ENCODE measurements at regions not wholly inside any gene's neighbourhood (a gene's known extent, or its start where the extent isn't known, plus 50 kb on each side); places are given as distances from the start of the nearest gene placed in this dataset.

GRCh38 chr1:243974451-243975292 lies 76.4 kb upstream of the ZBTB18 start:
- DNase-seq: no peak
- Histone ChIP-seq H3K4me3 (no peak overlapping the region), H3K27me3 (no peaks in the 10 kb centered on the region), H3K4me1 (replicated peaks in 1 of 2) (no peaks in the 10 kb centered on the region), H3K9me3 (replicated peaks in 1 of 3) (no peaks in the 10 kb centered on the region), H3K27ac (no peak overlapping the region), H3K36me3 (replicated peaks in 1 of 2) (no peaks in the 10 kb centered on the region)
- no peak for TF ChIP-seq POLR2A (IDR thresholded peaks at IDR 0.05)
- no peak for TF ChIP-seq CTCF (IDR thresholded peaks at IDR 0.05)
- intact Hi-C loops (cut with DNase I): no loop called here
- 52 to 79% (median 69%) methylated on average over 10 of the region's 10 CpGs for WGBS, 4 donors

GRCh38 chr1:243973169-243973568 lies 77.9 kb upstream of the ZBTB18 start:
- no peaks in the 10 kb centered on the region for H3K36me3 ChIP-seq (replicated peaks in 1 of 2)
- intact Hi-C loops (cut with DNase I): no loop called here
- no peaks in the 10 kb centered on the region for H3K9me3 ChIP-seq (replicated peaks in 1 of 3)
- WGBS, 4 donors: 85 to 87% (median 85%) methylated on average over 4 of the region's 4 CpGs
- H3K4me1 ChIP-seq (replicated peaks in 1 of 2): no peaks in the 10 kb centered on the region
- TF ChIP-seq CTCF (IDR thresholded peaks at IDR 0.05): no peak
- TF ChIP-seq POLR2A (IDR thresholded peaks at IDR 0.05): no peak
- H3K4me3 ChIP-seq: no peak overlapping the region
- no peaks in the 10 kb centered on the region for H3K27me3 ChIP-seq
- no peak overlapping the region for H3K27ac ChIP-seq
- DNase-seq: no peak

GRCh38 chr1:243970077-243970476 lies 81.0 kb upstream of the ZBTB18 start:
- Histone ChIP-seq H3K36me3 (replicated peaks in 1 of 2) (no peaks in the 10 kb centered on the region), H3K4me1 (replicated peaks in 1 of 2) (no peaks in the 10 kb centered on the region), H3K27me3 (no peaks in the 10 kb centered on the region), H3K9me3 (replicated peaks in 1 of 3) (no peaks in the 10 kb centered on the region), H3K27ac (no peak overlapping the region), H3K4me3 (no peak overlapping the region)
- intact Hi-C loops (cut with DNase I): no loop called here
- DNase-seq: no peak
- WGBS, 4 donors: 53 to 71% (median 68%) methylated on average over 2 of the region's 2 CpGs
- no peak for TF ChIP-seq POLR2A (IDR thresholded peaks at IDR 0.05)
- TF ChIP-seq CTCF (IDR thresholded peaks at IDR 0.05): no peak

GRCh38 chr1:243968413-243968812 lies 82.7 kb upstream of the ZBTB18 start:
- intact Hi-C loops (cut with DNase I): no loop called here
- Histone ChIP-seq H3K27ac (no peak overlapping the region), H3K36me3 (replicated peaks in 1 of 2) (no peaks in the 10 kb centered on the region), H3K9me3 (replicated peaks in 1 of 3) (no peaks in the 10 kb centered on the region), H3K4me1 (replicated peaks in 1 of 2) (no peaks in the 10 kb centered on the region), H3K27me3 (no peaks in the 10 kb centered on the region), H3K4me3 (no peak overlapping the region)
- 57 to 73% (median 69%) methylated on average over 5 of the region's 5 CpGs for WGBS, 4 donors
- TF ChIP-seq POLR2A (IDR thresholded peaks at IDR 0.05) (no peak), CTCF (IDR thresholded peaks at IDR 0.05) (no peak)
- no peak for DNase-seq
